Activated naive CD4-positive, alpha-beta T cell treated with anti-CD3 and anti-CD28 coated beads, Interleukin-2, amount 50 U/mL, for 72 hours (primary cell): ENCODE measurements at regions not wholly inside any gene's neighbourhood (a gene's known extent, or its start where the extent isn't known, plus 50 kb on each side); places are given as distances from the start of the nearest gene placed in this dataset.
"Not testable (repeated sequence)": the region's sequence is repeated elsewhere in the genome, so short reads cannot be mapped to it uniquely, and the experiment has no call there.

Source experiments
- ATAC-seq, 2 donors: fragments of 150-1000 bp; cut with Tn5 transposase; 2 replicates each; pipeline ENCODE4 v1.10.0; 2021; ENCODE audit warnings: mild to moderate bottlenecking in 2 of 2, moderate library complexity in 2 of 2
- DNase-seq, 2 donors: peaks; one replicate each; pipeline ENCODE4 v3.0.0; 2021 to 2022; ENCODE audit warnings: low spot score in 2 of 2
- H3K27ac Mint-ChIP-seq, 2 donors: one replicate each; pipeline ENCODE4 v1.8.0; 2022; ENCODE audit warnings: mild to moderate bottlenecking in 2 of 2, mixed read lengths in 2 of 2
- H3K36me3 Mint-ChIP-seq, 2 donors: one replicate each; pipeline ENCODE4 v1.8.0; 2022; ENCODE audit warnings: mixed read lengths in 2 of 2
- H3K9me3 Mint-ChIP-seq, 2 donors: one replicate each; pipeline ENCODE4 v1.8.0; 2022; ENCODE audit warnings: mixed read lengths in 2 of 2

GRCh38 chr10:4602764-4603491, 223.1 kb upstream of the AKR1E2 start:
- DNase-seq (no peak), ATAC-seq (no peak)

GRCh38 chr10:4599471-4599870, 226.5 kb upstream of the AKR1E2 start:
- Mint-ChIP-seq H3K27ac (no peak overlapping the region), H3K36me3 (no peaks in the 10 kb centered on the region), H3K9me3 (no peaks in the 10 kb centered on the region)
- ATAC-seq (no peak), DNase-seq (no peak)

More at GRCh38 chr10:4602764-4603491, 223.1 kb upstream of the AKR1E2 start:
- Mint-ChIP-seq H3K36me3 (no peaks in the 10 kb centered on the region), H3K9me3 (no peaks in the 10 kb centered on the region), H3K27ac (no peak overlapping the region)

DNA sequence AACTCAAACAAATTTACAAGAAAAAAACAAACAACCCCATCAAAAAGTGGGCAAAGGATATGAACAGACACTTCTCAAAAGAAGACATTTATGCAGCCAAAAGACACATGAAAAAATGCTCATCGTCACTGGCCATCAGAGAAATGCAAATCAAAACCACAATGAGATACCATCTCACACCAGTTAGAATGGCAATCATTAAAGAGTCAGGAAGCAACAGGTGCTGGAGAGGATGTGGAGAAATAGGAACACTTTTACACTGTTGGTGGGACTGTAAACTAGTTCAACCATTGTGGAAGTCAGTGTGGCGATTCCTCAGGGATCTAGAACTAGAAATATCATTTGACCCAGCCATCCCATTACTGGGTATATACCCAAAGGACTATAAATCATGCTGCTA, 228.1 kb upstream of the AKR1E2 start:
- not testable (repeated sequence) for ATAC-seq, DNase-seq, H3K36me3 Mint-ChIP-seq, H3K9me3 Mint-ChIP-seq, H3K27ac Mint-ChIP-seq

DNA sequence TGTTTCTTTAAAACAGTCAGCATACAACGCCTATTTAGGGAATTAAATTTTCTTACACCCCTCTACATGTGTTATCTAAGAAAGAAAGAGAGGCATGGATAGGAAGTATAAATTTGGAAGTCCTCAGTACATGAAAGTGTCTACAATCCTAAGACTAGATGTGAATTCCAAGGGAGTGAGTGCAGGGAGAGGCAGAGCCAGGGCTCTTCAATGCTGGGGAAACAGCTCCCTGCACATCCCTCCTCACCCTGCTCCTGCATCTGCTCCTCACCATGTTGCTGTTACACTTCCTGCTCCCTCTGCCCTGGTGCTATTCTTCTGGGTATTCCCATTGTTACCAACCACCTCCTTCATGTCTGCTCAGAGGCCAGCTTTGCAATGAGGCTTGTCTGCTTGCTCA, 229.1 kb upstream of the AKR1E2 start:
- no peaks in the 10 kb centered on the region for H3K36me3 Mint-ChIP-seq
- no peaks in the 10 kb centered on the region for H3K9me3 Mint-ChIP-seq
- no peak for DNase-seq
- no peak for ATAC-seq
- H3K27ac Mint-ChIP-seq = no peak overlapping the region

GRCh38 chr10:4595719-4596319, 230.2 kb upstream of the AKR1E2 start:
- Mint-ChIP-seq H3K9me3 (no peaks in the 10 kb centered on the region), H3K36me3 (no peaks in the 10 kb centered on the region), H3K27ac (no peak overlapping the region)
- ATAC-seq (no peak), DNase-seq (no peak)

GRCh38 chr10:4590807-4591206, 235.2 kb upstream of the AKR1E2 start:
- DNase-seq (no peak), ATAC-seq (no peak)
- Mint-ChIP-seq H3K36me3 (no peaks in the 10 kb centered on the region), H3K27ac (no peak overlapping the region), H3K9me3 (no peaks in the 10 kb centered on the region)

DNA sequence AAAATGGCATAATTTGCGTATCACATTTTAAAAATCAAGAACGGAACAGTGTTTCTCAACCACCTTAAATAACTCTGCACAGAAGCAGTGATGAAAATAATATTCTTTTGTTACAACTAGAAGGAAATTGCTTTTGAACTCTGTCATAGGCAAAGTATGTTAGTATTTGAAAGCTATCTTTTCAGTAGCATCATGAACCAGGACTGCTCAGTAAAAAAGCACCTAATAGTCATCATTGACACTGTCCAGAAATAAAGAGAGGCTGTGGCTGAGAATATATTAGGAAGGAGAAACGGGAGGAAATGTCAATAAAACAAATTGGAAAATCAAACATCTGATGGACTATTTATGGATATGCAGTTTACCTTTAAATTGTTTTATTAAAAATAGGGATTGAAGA, 237.2 kb upstream of the AKR1E2 start:
- DNase-seq (no peak), ATAC-seq (no peak)
- Mint-ChIP-seq H3K36me3 (no peaks in the 10 kb centered on the region), H3K27ac (no peak overlapping the region), H3K9me3 (no peaks in the 10 kb centered on the region)

GRCh38 chr10:4587466-4587865, 238.5 kb upstream of the AKR1E2 start:
- ATAC-seq = no peak
- no peak for DNase-seq
- Mint-ChIP-seq H3K27ac (no peak overlapping the region), H3K9me3 (no peaks in the 10 kb centered on the region), H3K36me3 (no peaks in the 10 kb centered on the region)

GRCh38 chr10:4586776-4587175, 239.2 kb upstream of the AKR1E2 start:
- H3K36me3 Mint-ChIP-seq = no peaks in the 10 kb centered on the region
- no peaks in the 10 kb centered on the region for H3K9me3 Mint-ChIP-seq
- H3K27ac Mint-ChIP-seq = no peak overlapping the region
- ATAC-seq = no peak
- no peak for DNase-seq

GRCh38 chr10:4581929-4582328, 244.1 kb upstream of the AKR1E2 start:
- H3K36me3 Mint-ChIP-seq = no peaks in the 10 kb centered on the region
- no peak overlapping the region for H3K27ac Mint-ChIP-seq
- ATAC-seq = no peak
- no peaks in the 10 kb centered on the region for H3K9me3 Mint-ChIP-seq
- DNase-seq = no peak

DNA sequence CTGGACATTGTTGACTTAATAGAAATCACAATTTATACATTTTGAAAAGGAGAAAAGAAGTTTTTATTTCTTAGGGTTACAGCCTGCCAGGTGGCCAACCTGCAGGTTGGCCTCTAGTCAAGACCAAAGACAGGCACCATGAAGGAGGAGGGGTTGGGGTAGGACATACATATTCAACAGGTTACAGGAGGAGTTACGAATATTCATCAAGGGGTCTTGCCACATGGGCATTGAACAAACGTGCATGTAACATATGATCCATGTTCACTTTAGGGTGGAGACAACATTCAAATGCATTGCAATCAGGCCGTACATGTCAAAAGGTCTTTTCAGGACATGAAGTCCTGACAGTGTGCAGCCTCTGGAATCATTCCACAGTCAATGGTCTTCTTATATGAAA, 246.2 kb upstream of the AKR1E2 start:
- no peak overlapping the region for H3K27ac Mint-ChIP-seq
- DNase-seq = no peak
- H3K36me3 Mint-ChIP-seq = no peaks in the 10 kb centered on the region
- no peaks in the 10 kb centered on the region for H3K9me3 Mint-ChIP-seq
- ATAC-seq = no peak

- Mint-ChIP-seq H3K9me3 (no peaks in the 10 kb centered on the region), H3K27ac (no peak overlapping the region), H3K36me3 (no peaks in the 10 kb centered on the region)
- no peak for ATAC-seq
- DNase-seq = no peak
Observed at GRCh38 chr10:4576206-4576605, 249.8 kb upstream of the AKR1E2 start.

DNA sequence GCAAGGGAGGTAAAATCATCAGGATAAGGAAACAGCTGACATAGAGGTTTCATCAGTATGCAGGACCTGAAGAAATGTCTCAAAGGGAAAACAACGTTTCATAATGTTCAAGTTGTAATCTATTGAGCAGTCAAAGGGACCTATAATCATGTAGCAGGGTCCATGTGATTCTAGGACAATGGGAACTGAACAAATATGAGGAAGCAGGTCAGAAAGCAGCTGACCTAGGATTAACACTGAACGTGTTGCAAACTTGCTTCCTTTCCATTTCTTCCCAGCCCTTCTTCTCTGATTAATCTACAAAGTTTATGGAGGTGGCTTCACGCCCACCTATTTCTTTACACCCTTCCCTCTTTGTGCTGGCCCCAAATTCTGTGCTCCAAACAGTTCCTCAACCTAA, 256.9 kb upstream of the AKR1E2 start:
- no peaks in the 10 kb centered on the region for H3K36me3 Mint-ChIP-seq
- no peaks in the 10 kb centered on the region for H3K9me3 Mint-ChIP-seq
- no peak for DNase-seq
- no peak overlapping the region for H3K27ac Mint-ChIP-seq
- no peak for ATAC-seq

DNA sequence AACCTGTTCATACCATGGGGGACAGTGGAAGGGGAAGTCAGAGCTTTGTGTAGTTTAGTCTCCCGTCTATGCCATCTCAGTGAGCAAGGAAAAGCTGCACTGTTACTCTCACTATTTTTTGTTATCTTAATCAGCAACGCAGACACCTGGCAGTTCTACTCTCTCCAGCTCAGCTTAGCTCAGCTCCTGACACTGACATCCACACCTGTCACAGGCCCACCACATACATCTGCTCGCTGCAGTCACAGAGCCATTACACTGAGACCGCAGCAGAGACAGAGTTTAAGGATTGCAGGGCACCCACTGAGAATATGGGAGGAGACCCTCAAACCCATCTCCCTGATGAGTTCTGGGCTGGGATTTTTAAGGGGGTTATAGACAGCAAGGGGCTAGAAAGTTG, 257.3 kb upstream of the AKR1E2 start:
- no peaks in the 10 kb centered on the region for H3K9me3 Mint-ChIP-seq
- H3K27ac Mint-ChIP-seq = no peak overlapping the region
- H3K36me3 Mint-ChIP-seq = no peaks in the 10 kb centered on the region
- no peak for DNase-seq
- no peak for ATAC-seq

DNA sequence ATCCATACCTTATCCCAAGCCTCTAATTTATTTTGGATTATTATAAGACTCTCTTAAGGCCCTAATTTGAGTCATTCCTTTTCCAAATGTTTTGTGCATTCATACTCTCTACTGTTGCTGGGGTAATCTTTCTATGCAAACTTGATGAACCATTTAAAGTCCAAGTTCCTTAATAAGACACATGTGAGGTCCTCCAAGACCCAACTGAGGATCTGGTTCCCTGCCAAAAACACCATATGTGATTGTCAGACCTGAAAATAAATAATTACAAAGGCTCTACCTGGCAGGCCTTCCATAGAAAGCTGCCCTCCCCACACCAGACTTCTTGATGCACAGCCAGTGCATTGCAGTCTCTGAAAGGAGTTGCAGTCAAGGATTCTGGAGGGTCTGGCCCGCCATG, 257.9 kb upstream of the AKR1E2 start:
- Mint-ChIP-seq H3K27ac (no peak overlapping the region), H3K36me3 (no peaks in the 10 kb centered on the region), H3K9me3 (no peaks in the 10 kb centered on the region)
- DNase-seq = no peak
- ATAC-seq = no peak

DNA sequence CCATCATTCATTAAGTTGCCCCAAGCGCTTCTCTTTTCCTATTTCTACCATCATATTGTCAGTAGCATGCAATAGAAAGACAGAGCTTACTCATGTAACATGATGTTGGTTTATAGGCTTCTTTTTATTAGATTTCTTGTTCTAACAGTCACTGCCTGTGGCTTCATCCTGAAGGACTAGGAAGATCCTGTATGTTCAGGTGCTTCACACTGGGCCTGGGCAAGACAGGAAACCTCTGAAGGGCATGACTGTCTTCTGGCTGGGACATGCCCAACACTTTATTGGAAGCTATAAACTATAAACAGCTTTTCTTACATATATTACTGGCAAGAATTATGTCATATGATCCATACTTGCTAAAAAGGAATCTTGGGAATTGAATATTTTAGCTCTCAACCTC, 258.4 kb upstream of the AKR1E2 start:
- Mint-ChIP-seq H3K36me3 (no peaks in the 10 kb centered on the region), H3K9me3 (no peaks in the 10 kb centered on the region), H3K27ac (no peak overlapping the region)
- DNase-seq = no peak
- no peak for ATAC-seq

DNA sequence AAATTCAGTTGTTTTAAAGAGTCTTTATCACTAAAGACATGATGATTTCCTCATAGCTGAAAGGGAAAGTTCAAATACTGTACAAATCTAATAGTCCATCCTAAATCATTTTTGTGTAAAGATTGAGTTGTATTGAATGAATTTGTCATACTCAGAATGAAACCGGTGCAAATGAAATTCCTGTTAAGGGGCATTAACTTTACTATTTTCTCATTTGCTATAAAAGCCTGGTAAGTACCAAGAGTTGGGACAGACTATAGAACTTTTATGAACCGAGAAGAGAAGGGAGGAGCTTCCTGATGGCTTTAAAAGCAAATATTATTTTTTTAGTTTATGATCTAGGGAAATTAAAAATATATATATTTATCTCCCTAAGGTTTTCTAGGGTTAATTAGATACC, 260.0 kb upstream of the AKR1E2 start:
- peaks cover 2% of the 10 kb centered on the region in 2 donors for H3K36me3 Mint-ChIP-seq
- H3K9me3 Mint-ChIP-seq = peaks cover 0 to 8% of the 10 kb centered on the region in 2 donors
- DNase-seq (no peak), ATAC-seq (no peak)
- no peak overlapping the region for H3K27ac Mint-ChIP-seq

- Mint-ChIP-seq H3K36me3 (peaks cover 5 to 7% of the 10 kb centered on the region in 2 donors), H3K9me3 (peaks cover 0 to 17% of the 10 kb centered on the region in 2 donors), H3K27ac (no peak overlapping the region)
- DNase-seq = no peak
- no peak for ATAC-seq
Observed at GRCh38 chr10:4561296-4561695, 264.7 kb upstream of the AKR1E2 start.
